GM12878 (cell line): ENCODE measurements at regions not wholly inside any gene's neighbourhood (a gene's known extent, or its start where the extent isn't known, plus 50 kb on each side); places are given as distances from the start of the nearest gene placed in this dataset.

Source experiments
- ATAC-seq: fragments of 200-7000 bp; cut with Tn5 transposase; 3 replicates; pipeline ENCODE4 v1.9.1; 2020; ENCODE audit warnings: mild to moderate bottlenecking, moderate library complexity
- BruUV-seq: library from RNA; stranded (reverse); fragments of 400-500 nt; replicated peaks from 2 replicates; lab custom pipeline; 2021; lab: Mats Ljungman, UMichigan
- CTCF ChIA-PET: fragments of 300-600 bp; sonication (Branson Sonifier 250); formaldehyde crosslinking; extraction: SDS; loops from one replicate; lab custom pipeline; 2021; ENCODE audit warnings: inconsistent platforms; lab: Yijun Ruan, JAX
- POLR2A ChIA-PET: fragments of 350-600 bp; formaldehyde crosslinking; extraction: SDS; loops from one replicate; lab custom pipeline; 2021; ENCODE audit warnings: inconsistent platforms; lab: Charles Lee
- RAD21 ChIA-PET: fragments of 300-600 bp; sonication (Branson Sonifier 250); formaldehyde crosslinking; loops from one replicate; lab custom pipeline; 2023; ENCODE audit warnings: antibody characterized with exemption; ENCODE audit not compliant: unreplicated experiment; lab: Charles Lee
- SMC1A ChIA-PET: fragments of 300-600 bp; sonication (Branson Sonifier 250); formaldehyde crosslinking; loops from one replicate; lab custom pipeline; 2023; ENCODE audit not compliant: unreplicated experiment, uncharacterized antibody; lab: Charles Lee
- DNase-seq: peaks from one replicate; pipeline ENCODE4 v3.0.0-alpha.2; 2011; ENCODE audit warnings: low read depth, low spot score
- FAIRE-seq: peaks from 3 replicates; lab custom pipeline; 2011; peaks lifted over from hg19 to GRCh38; lab: Jason Lieb, UNC
- H2AFZ ChIP-seq: 2 replicates; pipeline ENCODE4 v1.6.0; 2011; ENCODE audit warnings: low read depth, low read length, control low read depth; ENCODE audit not compliant: control insufficient read depth
- H3K27ac ChIP-seq: 2 replicates; pipeline ENCODE4 v1.5.1; 2011; ENCODE audit warnings: control low read depth; ENCODE audit not compliant: control insufficient read depth, insufficient read depth
- H3K27me3 ChIP-seq, 2 experiments: replicated peaks in 1 of 2; 2 replicates each; pipeline versions ENCODE4 v1.6.0 to v1.6.1; 2011; ENCODE audit warnings: low read length in 1 of 2; ENCODE audit not compliant: control insufficient read depth in 2 of 2, insufficient read depth in 2 of 2
- H3K36me3 ChIP-seq, 2 experiments: 2 replicates each; pipeline ENCODE4 v1.5.1; 2011; ENCODE audit warnings: low read length in 1 of 2; ENCODE audit not compliant: control insufficient read depth in 2 of 2, insufficient read depth in 2 of 2
- H3K4me1 ChIP-seq: 2 replicates; pipeline ENCODE4 v1.6.1; 2011; ENCODE audit warnings: mild to moderate bottlenecking, low read length, moderate library complexity, mixed read lengths; ENCODE audit not compliant: control insufficient read depth, insufficient read depth
- H3K4me2 ChIP-seq: 2 replicates; pipeline ENCODE4 v1.6.0; 2011; ENCODE audit warnings: control low read depth; ENCODE audit not compliant: control insufficient read depth, insufficient read depth
- H3K4me3 ChIP-seq: fragments of 200-600 bp; sonication (generic); 2 replicates; pipeline ENCODE4 v1.5.1; 2016
- H3K79me2 ChIP-seq: 2 replicates; pipeline ENCODE4 v1.6.0; 2011; ENCODE audit warnings: low read length; ENCODE audit not compliant: control insufficient read depth, insufficient read depth
- H3K9ac ChIP-seq: 2 replicates; pipeline ENCODE4 v1.8.0; 2011; ENCODE audit warnings: low read length, control low read depth, mixed read lengths; ENCODE audit not compliant: control insufficient read depth, insufficient read depth
- H3K9me3 ChIP-seq: replicated peaks from 3 replicates; pipeline ENCODE4 v1.5.1; 2011; ENCODE audit warnings: mild to moderate bottlenecking, low read length; ENCODE audit not compliant: control insufficient read depth, insufficient read depth
- H4K20me1 ChIP-seq: 2 replicates; pipeline ENCODE4 v1.6.0; 2011; ENCODE audit not compliant: control insufficient read depth, insufficient read depth
- FOXM1 ChIP-seq: IDR thresholded peaks from 2 replicates; pipeline ENCODE4 v1.6.1; 2012; ENCODE audit warnings: low read depth, mild to moderate bottlenecking, inconsistent platforms, low read length, moderate library complexity
- JUND ChIP-seq: IDR thresholded peaks from 2 replicates; pipeline ENCODE4 v1.6.1; 2012; ENCODE audit warnings: low read depth, mild to moderate bottlenecking, low read length, improper control_type of control experiment, moderate library complexity
- KAT2A ChIP-seq: conservative IDR thresholded peaks from 2 replicates; pipeline ENCODE4 v1.6.1; 2011; ENCODE audit warnings: low read depth, low read length; ENCODE audit not compliant: control insufficient read depth
- KDM1A ChIP-seq: fragments of 200-600 bp; sonication (generic); IDR thresholded peaks from 2 replicates; pipeline ENCODE4 v1.6.1; 2016; ENCODE audit warnings: borderline replicate concordance
- MXI1 ChIP-seq: fragments of 150-350 bp; IDR thresholded peaks from 2 replicates; pipeline ENCODE4 v1.6.1; 2011; ENCODE audit warnings: low read depth, mild to moderate bottlenecking, inconsistent platforms, low read length, improper control_type of control experiment
- POLR2AphosphoS5 ChIP-seq: IDR thresholded peaks from 2 replicates; pipeline ENCODE4 v1.6.1; 2011; ENCODE audit warnings: mild to moderate bottlenecking, low read length, inconsistent platforms
- RB1 ChIP-seq: fragments of 450-650 bp; formaldehyde crosslinking; IDR thresholded peaks from 2 replicates; pipeline ENCODE4 v1.6.1; 2017; ENCODE audit warnings: mild to moderate bottlenecking, borderline replicate concordance
- SIN3A ChIP-seq: IDR thresholded peaks from 2 replicates; pipeline ENCODE4 v1.6.1; 2012; ENCODE audit warnings: low read depth, low read length, improper control_type of control experiment
- SPI1 ChIP-seq: IDR thresholded peaks from 2 replicates; pipeline ENCODE4 v1.6.1; 2011; ENCODE audit warnings: low read depth, mild to moderate bottlenecking, low read length, moderate library complexity, borderline replicate concordance; ENCODE audit not compliant: insufficient read depth
- WGBS: methylation state at CpG from one replicate; pipeline ENCODE4 v1.1.6; 2016; ENCODE audit warnings: low lambda C conversion rate; ENCODE audit not compliant: insufficient replicate concordance, insufficient coverage; ENCODE audit errors: missing lambda C conversion rate; 5-methylcytosine and 5-hydroxymethylcytosine counted together
- in situ Hi-C: fragments of 300-500 bp; cut with MboI; formaldehyde crosslinking; loops from 9 replicates; pipeline ENCODE4 v1.14.3; 2018; ENCODE audit warnings: mixed read lengths
- intact Hi-C: fragments of 100-400 bp; cut with micrococcal nuclease; formaldehyde crosslinking; loops from one replicate; pipeline ENCODE4 v1.14.2; 2022; ENCODE audit not compliant: unreplicated experiment
- TF ChIP-seq, protein P1 (sequence below): fragments of 450-650 bp; formaldehyde crosslinking; IDR thresholded peaks from 2 replicates; pipeline ENCODE4 v1.4.0; 2022; ENCODE audit warnings: mild to moderate bottlenecking, moderate library complexity

DNA sequence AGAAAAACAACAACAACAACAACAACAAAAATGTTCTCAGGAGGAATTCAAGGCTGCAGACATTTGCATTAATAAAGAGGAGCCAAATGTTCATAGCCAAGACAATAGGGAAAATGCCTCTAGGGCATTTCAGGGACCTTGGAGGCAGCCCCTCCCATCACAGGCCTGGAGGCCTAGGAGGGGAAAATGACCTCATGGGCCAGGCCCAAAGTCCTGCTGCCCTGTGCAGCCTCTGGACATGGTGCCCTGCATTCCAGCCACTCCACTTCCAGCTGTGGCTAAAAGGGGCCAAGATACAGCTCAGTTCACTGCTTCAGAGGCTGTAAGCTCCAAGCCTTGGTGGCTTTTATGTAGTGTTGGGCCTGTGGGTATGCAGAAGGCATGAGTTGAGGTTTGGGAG, 314.5 kb downstream of the CYRIA start (continued):
- TF ChIP-seq, protein P1, sequence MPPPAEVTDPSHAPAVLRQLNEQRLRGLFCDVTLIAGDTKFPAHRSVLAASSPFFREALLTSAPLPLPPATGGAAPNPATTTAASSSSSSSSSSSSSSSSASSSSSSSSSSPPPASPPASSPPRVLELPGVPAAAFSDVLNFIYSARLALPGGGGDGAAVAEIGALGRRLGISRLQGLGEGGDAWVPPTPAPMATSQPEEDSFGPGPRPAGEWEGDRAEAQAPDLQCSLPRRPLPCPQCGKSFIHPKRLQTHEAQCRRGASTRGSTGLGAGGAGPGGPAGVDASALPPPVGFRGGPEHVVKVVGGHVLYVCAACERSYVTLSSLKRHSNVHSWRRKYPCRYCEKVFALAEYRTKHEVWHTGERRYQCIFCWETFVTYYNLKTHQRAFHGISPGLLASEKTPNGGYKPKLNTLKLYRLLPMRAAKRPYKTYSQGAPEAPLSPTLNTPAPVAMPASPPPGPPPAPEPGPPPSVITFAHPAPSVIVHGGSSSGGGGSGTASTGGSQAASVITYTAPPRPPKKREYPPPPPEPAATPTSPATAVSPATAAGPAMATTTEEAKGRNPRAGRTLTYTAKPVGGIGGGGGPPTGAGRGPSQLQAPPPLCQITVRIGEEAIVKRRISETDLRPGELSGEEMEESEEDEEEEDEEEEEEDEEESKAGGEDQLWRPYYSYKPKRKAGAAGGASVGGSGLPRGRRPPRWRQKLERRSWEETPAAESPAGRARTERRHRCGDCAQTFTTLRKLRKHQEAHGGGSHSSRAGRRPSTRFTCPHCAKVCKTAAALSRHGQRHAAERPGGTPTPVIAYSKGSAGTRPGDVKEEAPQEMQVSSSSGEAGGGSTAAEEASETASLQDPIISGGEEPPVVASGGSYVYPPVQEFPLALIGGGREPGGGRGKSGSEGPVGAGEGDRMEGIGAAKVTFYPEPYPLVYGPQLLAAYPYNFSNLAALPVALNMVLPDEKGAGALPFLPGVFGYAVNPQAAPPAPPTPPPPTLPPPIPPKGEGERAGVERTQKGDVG, result no peak
- no peak for TF ChIP-seq SIN3A
- no peak for TF ChIP-seq KDM1A
- no peak for TF ChIP-seq POLR2AphosphoS5
- no peak for TF ChIP-seq KAT2A

DNA sequence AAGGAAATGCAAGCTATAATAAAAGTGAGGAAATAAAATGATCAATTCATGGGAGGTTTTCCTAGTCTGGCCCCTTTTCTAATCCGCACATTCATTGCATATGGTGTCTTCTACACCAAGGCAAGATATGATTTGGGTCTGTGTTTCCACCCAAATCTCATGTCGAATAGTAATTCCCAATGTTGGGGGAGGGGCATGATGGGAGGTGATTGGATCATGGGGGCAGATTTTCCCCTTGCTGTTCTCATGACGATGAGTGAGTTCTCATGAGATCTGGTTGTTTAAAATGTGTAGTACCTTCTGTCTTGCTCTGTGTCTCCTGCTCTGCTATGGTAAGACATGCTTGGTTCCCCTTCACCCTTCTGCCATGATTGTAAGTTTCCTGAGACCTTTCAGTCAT, 315.4 kb downstream of the CYRIA start:
- DNase-seq, result no peak

More for the DNA sequence above, 315.4 kb downstream of the CYRIA start:
- no peak for ATAC-seq
- H2AFZ ChIP-seq, result no peak overlapping the region
- H3K27me3 ChIP-seq, result no peaks in the 10 kb centered on the region
- H3K36me3 ChIP-seq, result no peaks in the 10 kb centered on the region
- H3K79me2 ChIP-seq, result no peaks in the 10 kb centered on the region
- ChIA-PET POLR2A (no interaction called here), RAD21 (no interaction called here), CTCF (no interaction called here), SMC1A (no interaction called here)
- H3K9ac ChIP-seq, result no peak overlapping the region
- H3K27ac ChIP-seq, result no peak overlapping the region
- no peak overlapping the region for H3K4me3 ChIP-seq
- no peak for TF ChIP-seq RB1
- TF ChIP-seq SPI1, result no peak
- TF ChIP-seq JUND, result no peak
- TF ChIP-seq MXI1, result no peak
- no peak for TF ChIP-seq FOXM1
- no TSS peak for BruUV-seq
- WGBS, result 21% methylated on average over 3 of the region's 3 CpGs
- FAIRE-seq, result no peak
- in situ Hi-C loops (no loop called here), intact Hi-C loops (no loop called here)
- H3K9me3 ChIP-seq, result no peaks in the 10 kb centered on the region; the same call in 2 of the 3 replicates
- H4K20me1 ChIP-seq, result no peaks in the 10 kb centered on the region
- H3K4me2 ChIP-seq, result no peak overlapping the region
- H3K4me1 ChIP-seq, result no peaks in the 10 kb centered on the region
